Panc1 (cell line): ENCODE measurements at regions not wholly inside any gene's neighbourhood (a gene's known extent, or its start where the extent isn't known, plus 50 kb on each side); places are given as distances from the start of the nearest gene placed in this dataset.

Experiments
- ATAC-seq: fragments of 200-7000 bp; cut with Tn5 transposase; 2 replicates; pipeline ENCODE4 v1.9.1; 2020; ENCODE audit warnings: mild to moderate bottlenecking, moderate library complexity
- BruUV-seq: library from RNA; stranded (reverse); fragments of 400-500 nt; replicated peaks from 2 replicates; lab custom pipeline; 2021; lab: Mats Ljungman, UMichigan
- CTCF ChIA-PET: fragments of 300-600 bp; sonication (Branson Sonifier 250); formaldehyde crosslinking; loops from one replicate; lab custom pipeline; 2022; ENCODE audit warnings: antibody characterized with exemption; lab: Charles Lee
- POLR2A ChIA-PET: fragments of 300-600 bp; sonication (Branson Sonifier 250); formaldehyde crosslinking; loops from one replicate; lab custom pipeline; 2022; ENCODE audit warnings: antibody characterized with exemption; lab: Charles Lee
- DNase-seq: peaks from one replicate; pipeline ENCODE4 v3.0.0-alpha.2; 2010; ENCODE audit warnings: low read depth, low spot score
- H3K27ac ChIP-seq: 2 replicates; pipeline ENCODE4 v1.5.1; 2011; ENCODE audit warnings: mild to moderate bottlenecking, low read length, inconsistent platforms
- H3K27me3 ChIP-seq: fragments of 200-500 bp; sonication (Bioruptor generic); 2 replicates; pipeline ENCODE4 v1.6.0; 2014; ENCODE audit warnings: low read length, inconsistent platforms; ENCODE audit not compliant: control insufficient read depth, insufficient read depth
- H3K36me3 ChIP-seq: fragments of 200-500 bp; sonication (Bioruptor generic); 2 replicates; pipeline ENCODE4 v1.5.1; 2014; ENCODE audit warnings: inconsistent platforms, mild to moderate bottlenecking, low read length, moderate library complexity; ENCODE audit not compliant: control insufficient read depth, insufficient read depth
- H3K4me1 ChIP-seq: 2 replicates; pipeline ENCODE4 v1.5.1; 2011; ENCODE audit warnings: inconsistent platforms, mild to moderate bottlenecking, low read length, moderate library complexity; ENCODE audit not compliant: control insufficient read depth, insufficient read depth
- H3K4me3 ChIP-seq, 2 experiments: 2 replicates each; pipeline ENCODE4 v1.5.1; 2011 to 2012; ENCODE audit warnings: low read depth in 2 of 2, low read length in 2 of 2, mild to moderate bottlenecking in 2 of 2, inconsistent platforms in 1 of 2, moderate library complexity in 1 of 2
- H3K9me3 ChIP-seq: fragments of 200-500 bp; sonication (Bioruptor generic); 2 replicates; pipeline ENCODE4 v1.5.1; 2014; ENCODE audit warnings: low read depth, mild to moderate bottlenecking, inconsistent platforms, low read length, moderate library complexity; ENCODE audit not compliant: control insufficient read depth, insufficient read depth
- CTCF ChIP-seq: fragments of 450-650 bp; IDR thresholded peaks from 2 replicates; pipeline ENCODE4 v1.5.1; 2017; ENCODE audit warnings: mild to moderate bottlenecking
- POLR2AphosphoS5 ChIP-seq: IDR thresholded peaks from 2 replicates; pipeline ENCODE4 v1.6.1; 2012; ENCODE audit warnings: mild to moderate bottlenecking, low read depth, low read length, moderate library complexity
- SIN3A ChIP-seq: IDR thresholded peaks from 2 replicates; pipeline ENCODE4 v1.6.1; 2012; ENCODE audit warnings: low read depth, mild to moderate bottlenecking, low read length, moderate library complexity, borderline replicate concordance; ENCODE audit not compliant: insufficient read depth
- TCF7L2 ChIP-seq: IDR thresholded peaks from 2 replicates; pipeline ENCODE4 v1.6.1; 2011; ENCODE audit warnings: mild to moderate bottlenecking, low read depth, low read length, inconsistent platforms
- in situ Hi-C: cut with HindIII; loops from 2 replicates; pipeline ENCODE4 v1.10.0; 2016; ENCODE audit warnings: low sequenced_read_pairs, low pct_unique_long_range_greater_than_20kb
- intact Hi-C: fragments of 100-400 bp; cut with micrococcal nuclease; formaldehyde crosslinking; loops from one replicate; pipeline ENCODE4 v1.10.0; 2022; ENCODE audit not compliant: unreplicated experiment
- TF ChIP-seq, protein P1 (sequence below), 2 experiments: IDR thresholded peaks; 2 replicates each; pipeline ENCODE4 v1.6.1; 2011 to 2012; ENCODE audit warnings: low read depth in 2 of 2, control low read depth in 1 of 2, low read length in 1 of 2, mild to moderate bottlenecking in 1 of 2, moderate library complexity in 1 of 2; ENCODE audit not compliant: insufficient read depth in 1 of 2

GRCh38 chrX:84666086-84666485 lies 163.8 kb upstream of the HDX start:
- TF ChIP-seq TCF7L2 (no peak), SIN3A (no peak)
- CTCF ChIA-PET: no interaction called here
- H3K27ac ChIP-seq: no peak overlapping the region
- H3K4me1 ChIP-seq: no peaks in the 10 kb centered on the region
- no peaks in the 10 kb centered on the region for H3K9me3 ChIP-seq
- POLR2A ChIA-PET: no interaction called here
- no peak overlapping the region for H3K4me3 ChIP-seq
- H3K36me3 ChIP-seq: no peaks in the 10 kb centered on the region
- ATAC-seq: no peak
- in situ Hi-C loops (no loop called here), intact Hi-C loops (no loop called here)
- BruUV-seq: no TSS peak
- no peaks in the 10 kb centered on the region for H3K27me3 ChIP-seq
- no peak for DNase-seq

- Histone ChIP-seq H3K4me1 (no peaks in the 10 kb centered on the region), H3K36me3 (no peaks in the 10 kb centered on the region), H3K9me3 (no peaks in the 10 kb centered on the region), H3K4me3 (no peak overlapping the region), H3K27ac (no peak overlapping the region), H3K27me3 (no peaks in the 10 kb centered on the region)
- POLR2A ChIA-PET: no interaction called here
- no TSS peak for BruUV-seq
- in situ Hi-C loops: no loop called here
- intact Hi-C loops: no loop called here
- DNase-seq: no peak
- TF ChIP-seq SIN3A (no peak), CTCF (no peak), TCF7L2 (no peak), POLR2AphosphoS5 (no peak)
- TF ChIP-seq, protein P1, sequence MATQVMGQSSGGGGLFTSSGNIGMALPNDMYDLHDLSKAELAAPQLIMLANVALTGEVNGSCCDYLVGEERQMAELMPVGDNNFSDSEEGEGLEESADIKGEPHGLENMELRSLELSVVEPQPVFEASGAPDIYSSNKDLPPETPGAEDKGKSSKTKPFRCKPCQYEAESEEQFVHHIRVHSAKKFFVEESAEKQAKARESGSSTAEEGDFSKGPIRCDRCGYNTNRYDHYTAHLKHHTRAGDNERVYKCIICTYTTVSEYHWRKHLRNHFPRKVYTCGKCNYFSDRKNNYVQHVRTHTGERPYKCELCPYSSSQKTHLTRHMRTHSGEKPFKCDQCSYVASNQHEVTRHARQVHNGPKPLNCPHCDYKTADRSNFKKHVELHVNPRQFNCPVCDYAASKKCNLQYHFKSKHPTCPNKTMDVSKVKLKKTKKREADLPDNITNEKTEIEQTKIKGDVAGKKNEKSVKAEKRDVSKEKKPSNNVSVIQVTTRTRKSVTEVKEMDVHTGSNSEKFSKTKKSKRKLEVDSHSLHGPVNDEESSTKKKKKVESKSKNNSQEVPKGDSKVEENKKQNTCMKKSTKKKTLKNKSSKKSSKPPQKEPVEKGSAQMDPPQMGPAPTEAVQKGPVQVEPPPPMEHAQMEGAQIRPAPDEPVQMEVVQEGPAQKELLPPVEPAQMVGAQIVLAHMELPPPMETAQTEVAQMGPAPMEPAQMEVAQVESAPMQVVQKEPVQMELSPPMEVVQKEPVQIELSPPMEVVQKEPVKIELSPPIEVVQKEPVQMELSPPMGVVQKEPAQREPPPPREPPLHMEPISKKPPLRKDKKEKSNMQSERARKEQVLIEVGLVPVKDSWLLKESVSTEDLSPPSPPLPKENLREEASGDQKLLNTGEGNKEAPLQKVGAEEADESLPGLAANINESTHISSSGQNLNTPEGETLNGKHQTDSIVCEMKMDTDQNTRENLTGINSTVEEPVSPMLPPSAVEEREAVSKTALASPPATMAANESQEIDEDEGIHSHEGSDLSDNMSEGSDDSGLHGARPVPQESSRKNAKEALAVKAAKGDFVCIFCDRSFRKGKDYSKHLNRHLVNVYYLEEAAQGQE (IDR thresholded peaks at IDR 0.05; ENCODE audit: insufficient read depth in 1 of 2, low read depth in 2 of 2, low read length in 1 of 2): no peak
- CTCF ChIA-PET: no interaction called here
- no peak for ATAC-seq
These were observed 188.0 kb upstream of the HDX start for GRCh38 chrX:84690228-84690627.

DNA sequence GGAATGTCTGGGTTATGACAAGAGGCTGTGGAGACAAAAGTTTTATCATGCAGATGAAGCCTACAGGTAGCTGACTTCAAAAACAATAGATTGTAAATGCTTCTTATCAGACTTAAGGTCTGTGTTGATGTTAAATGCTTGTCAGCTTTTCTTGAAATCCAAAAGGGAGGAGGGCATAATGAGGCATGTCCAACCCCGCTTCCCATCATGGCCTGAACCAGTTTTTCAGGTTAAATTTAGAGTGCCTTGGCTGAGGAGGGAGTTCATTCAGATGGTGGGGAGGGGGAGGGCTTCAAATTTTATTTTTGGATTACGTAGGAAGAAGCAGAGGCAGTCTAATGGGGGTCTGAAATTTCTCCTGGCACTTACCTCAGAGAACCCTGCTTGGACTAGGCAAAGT lies 207.7 kb upstream of the HDX start:
- POLR2A ChIA-PET: no interaction called here
- no peak for TF ChIP-seq TCF7L2
- no peak for TF ChIP-seq SIN3A
- no peak for TF ChIP-seq CTCF
- TF ChIP-seq, protein P1 (IDR thresholded peaks at IDR 0.05; ENCODE audit: insufficient read depth in 1 of 2, low read depth in 2 of 2, low read length in 1 of 2): no peak
- no peak for TF ChIP-seq POLR2AphosphoS5

More for the DNA sequence above, 207.7 kb upstream of the HDX start:
- Histone ChIP-seq H3K27ac (no peak overlapping the region), H3K27me3 (no peaks in the 10 kb centered on the region), H3K36me3 (no peaks in the 10 kb centered on the region), H3K4me3 (no peak overlapping the region), H3K9me3 (no peaks in the 10 kb centered on the region), H3K4me1 (no peaks in the 10 kb centered on the region)
- CTCF ChIA-PET: no interaction called here
- intact Hi-C loops: no loop called here
- no peak for ATAC-seq
- BruUV-seq: no TSS peak
- no peak for DNase-seq
- in situ Hi-C loops: no loop called here
